H1 (cell line): ENCODE measurements at regions not wholly inside any gene's neighbourhood (a gene's known extent, or its start where the extent isn't known, plus 50 kb on each side); places are given as distances from the start of the nearest gene placed in this dataset.
A peak's percentile ranks its signal among the peaks of the same experiment; 100 is the strongest.

Experiments used
- CTCF ChIA-PET: fragments of 300-600 bp; sonication (Branson Sonifier 250); formaldehyde crosslinking; loops from one replicate; lab custom pipeline; 2021; ENCODE audit not compliant: partially characterized antibody; lab: Charles Lee
- POLR2A ChIA-PET: fragments of 300-600 bp; sonication (Branson Sonifier 250); formaldehyde crosslinking; loops from one replicate; lab custom pipeline; 2021; ENCODE audit warnings: inconsistent platforms; ENCODE audit not compliant: partially characterized antibody; lab: Charles Lee
- DNase-seq, 2 experiments: peaks; one replicate each; pipeline versions ENCODE4 v3.0.0 to v3.0.0-alpha.2; 2010 to 2022; ENCODE audit warnings: low spot score in 2 of 2, low read depth in 1 of 2, mixed read lengths in 1 of 2
- FAIRE-seq: peaks from 2 replicates; lab custom pipeline; 2011; peaks lifted over from hg19 to GRCh38; lab: Jason Lieb, UNC
- H2AFZ ChIP-seq: 2 replicates; pipeline ENCODE4 v1.8.1; 2012; ENCODE audit warnings: low read length, inconsistent platforms
- H2AK5ac ChIP-seq: 2 replicates; pipeline ENCODE4 v1.6.1; 2013; ENCODE audit warnings: low read depth, low read length
- H2BK120ac ChIP-seq: replicated peaks from 2 replicates; pipeline ENCODE3; 2013; ENCODE audit warnings: low read depth, low read length, inconsistent platforms
- H2BK12ac ChIP-seq: 2 replicates; pipeline ENCODE4 v1.6.1; 2013; ENCODE audit warnings: low read depth, low read length
- H2BK15ac ChIP-seq: 2 replicates; pipeline ENCODE4 v1.6.1; 2013; ENCODE audit warnings: low read length
- H2BK20ac ChIP-seq: 2 replicates; pipeline ENCODE4 v1.6.1; 2013; ENCODE audit warnings: low read length
- H2BK5ac ChIP-seq: 2 replicates; pipeline ENCODE4 v1.6.1; 2013; ENCODE audit warnings: low read depth, low read length
- H3K14ac ChIP-seq: 2 replicates; pipeline ENCODE4 v1.6.1; 2013; ENCODE audit warnings: inconsistent platforms; ENCODE audit not compliant: insufficient read length
- H3K18ac ChIP-seq: 2 replicates; pipeline ENCODE4 v1.6.1; 2013; ENCODE audit warnings: low read length; ENCODE audit errors: extremely low read depth
- H3K23ac ChIP-seq: 2 replicates; pipeline ENCODE4 v1.6.1; 2013; ENCODE audit warnings: inconsistent platforms; ENCODE audit not compliant: insufficient read length
- H3K23me2 ChIP-seq: 2 replicates; pipeline ENCODE4 v1.6.1; 2013; ENCODE audit warnings: low read depth, low read length
- H3K27ac ChIP-seq: 2 replicates; pipeline ENCODE4 v1.6.1; 2011; ENCODE audit warnings: low read depth, low read length, inconsistent platforms
- H3K27me3 ChIP-seq, 4 experiments: replicated peaks in 1 of 4; 1 replicate in 1 of 4; 2 replicates in 3 of 4; pipeline versions ENCODE4 v1.6.1 to v1.8.1; 2011 to 2013; ENCODE audit warnings: low read length in 3 of 4, mild to moderate bottlenecking in 3 of 4, inconsistent platforms in 2 of 4, mixed read lengths in 2 of 4, moderate library complexity in 1 of 4; ENCODE audit not compliant: control insufficient read depth in 3 of 4, insufficient read depth in 3 of 4; ENCODE audit errors: extremely low read depth in 1 of 4
- H3K36me3 ChIP-seq, 4 experiments: 2 replicates each; pipeline versions ENCODE4 v1.6.1 to v1.8.1; 2011 to 2013; ENCODE audit warnings: mild to moderate bottlenecking in 4 of 4, low read length in 3 of 4, moderate library complexity in 2 of 4, control low read depth in 1 of 4, inconsistent platforms in 1 of 4; ENCODE audit not compliant: insufficient read depth in 4 of 4, control insufficient read depth in 2 of 4
- H3K4ac ChIP-seq: replicated peaks from 2 replicates; pipeline ENCODE3; 2013; ENCODE audit warnings: low read length, low read depth, mixed read lengths, inconsistent platforms; ENCODE audit not compliant: insufficient read length
- H3K4me1 ChIP-seq, 4 experiments: replicated peaks in 1 of 4; 1 replicate in 1 of 4; 2 replicates in 3 of 4; pipeline versions ENCODE4 v1.6.1 to v1.8.1; 2011 to 2013; ENCODE audit warnings: low read length in 3 of 4, inconsistent platforms in 2 of 4, mixed read lengths in 1 of 4; ENCODE audit not compliant: insufficient read depth in 4 of 4, control insufficient read depth in 3 of 4
- H3K4me2 ChIP-seq, 2 experiments: 2 replicates each; pipeline versions ENCODE4 v1.6.1 to v1.8.1; 2011 to 2013; ENCODE audit warnings: low read depth in 2 of 2, low read length in 2 of 2, control low read depth in 1 of 2, inconsistent platforms in 1 of 2, mild to moderate bottlenecking in 1 of 2; ENCODE audit not compliant: insufficient read depth in 1 of 2
- H3K4me3 ChIP-seq, 4 experiments: fragments of 200-600, 300-600 bp in 1 of 4; sonication (generic), shearing (Covaris generic), sonication (Bioruptor Twin) in 1 of 4; 2 replicates each; pipeline versions ENCODE4 v1.5.1 to v1.8.1; 2011 to 2016; ENCODE audit warnings: low read length in 4 of 4, low read depth in 3 of 4, control low read depth in 2 of 4, inconsistent platforms in 2 of 4, mild to moderate bottlenecking in 2 of 4, mixed read lengths in 1 of 4, moderate library complexity in 1 of 4; ENCODE audit not compliant: insufficient read depth in 2 of 4; ENCODE audit errors: extremely low read depth in 1 of 4
- H3K56ac ChIP-seq: replicated peaks from 2 replicates; pipeline ENCODE3; 2013; ENCODE audit warnings: low read depth, mild to moderate bottlenecking, mixed read lengths, low read length, inconsistent platforms; ENCODE audit not compliant: insufficient read length
- H3K79me1 ChIP-seq: 2 replicates; pipeline ENCODE4 v1.6.1; 2013; ENCODE audit warnings: low read depth, low read length, control low read depth
- H3K79me2 ChIP-seq, 2 experiments: 2 replicates each; pipeline versions ENCODE4 v1.6.1 to v1.8.1; 2012 to 2013; ENCODE audit warnings: low read length in 2 of 2, mild to moderate bottlenecking in 2 of 2, inconsistent platforms in 1 of 2; ENCODE audit not compliant: insufficient read depth in 2 of 2, control insufficient read depth in 1 of 2
- H3K9ac ChIP-seq, 4 experiments: replicated peaks in 1 of 4; 1 replicate in 1 of 4; 2 replicates in 3 of 4; pipeline versions ENCODE4 v1.6.1 to v1.8.1; 2011 to 2013; ENCODE audit warnings: low read depth in 3 of 4, low read length in 3 of 4, control low read depth in 2 of 4, mild to moderate bottlenecking in 2 of 4, moderate library complexity in 2 of 4, inconsistent platforms in 1 of 4; ENCODE audit errors: extremely low read depth in 1 of 4
- H3K9me3 ChIP-seq, 2 experiments: 2 replicates each; pipeline versions ENCODE4 v1.6.1 to v1.8.1; 2012 to 2013; ENCODE audit warnings: mild to moderate bottlenecking in 2 of 2, moderate library complexity in 2 of 2, control low read depth in 1 of 2, inconsistent platforms in 1 of 2, low read depth in 1 of 2, low read length in 1 of 2, mixed read lengths in 1 of 2; ENCODE audit not compliant: insufficient read depth in 2 of 2
- H4K20me1 ChIP-seq, 2 experiments: replicated peaks in 1 of 2; 2 replicates each; pipeline versions ENCODE3 to v1.8.1; 2011 to 2013; ENCODE audit warnings: inconsistent platforms in 2 of 2, low read length in 2 of 2, mild to moderate bottlenecking in 1 of 2; ENCODE audit not compliant: insufficient read depth in 2 of 2, control insufficient read depth in 1 of 2
- H4K5ac ChIP-seq: 2 replicates; pipeline ENCODE4 v1.6.1; 2013; ENCODE audit warnings: low read length, low read depth, mixed read lengths, inconsistent platforms; ENCODE audit not compliant: insufficient read length
- H4K8ac ChIP-seq: 2 replicates; pipeline ENCODE4 v1.8.0; 2013; ENCODE audit warnings: mild to moderate bottlenecking, moderate library complexity, low read length, inconsistent platforms; ENCODE audit not compliant: insufficient read depth; ENCODE audit errors: extremely low read depth
- H4K91ac ChIP-seq: replicated peaks from 2 replicates; pipeline ENCODE3; 2013; ENCODE audit warnings: low read length, mixed read lengths, inconsistent platforms; ENCODE audit not compliant: insufficient read length
- CBX5 ChIP-seq: fragments of 300-800, 300-1000 bp; sonication (generic); IDR thresholded peaks from 2 replicates; pipeline ENCODE4 v1.7.1; 2016; ENCODE audit warnings: antibody characterized with exemption, low read length, low read depth
- HDAC6 ChIP-seq: IDR thresholded peaks from one replicate; pipeline ENCODE4 v1.7.1; 2012; ENCODE audit warnings: low read depth, mild to moderate bottlenecking, inconsistent platforms, low read length, moderate library complexity
- JUN ChIP-seq: IDR thresholded peaks from 2 replicates; pipeline ENCODE4 v1.6.1; 2011; ENCODE audit warnings: low read depth, mild to moderate bottlenecking, improper control_type of control experiment, low read length
- KDM5A ChIP-seq: fragments of 200-600 bp; IDR thresholded peaks from 2 replicates; pipeline ENCODE4 v1.7.1; 2012; ENCODE audit warnings: mild to moderate bottlenecking, low read length, inconsistent platforms, mixed read lengths
- NRF1 ChIP-seq: IDR thresholded peaks from 2 replicates; pipeline ENCODE4 v1.6.1; 2011; ENCODE audit warnings: mild to moderate bottlenecking, low read depth, low read length, improper control_type of control experiment
- PHF8 ChIP-seq: fragments of 200-600 bp; sonication (generic); conservative IDR thresholded peaks from 2 replicates; pipeline ENCODE4 v1.7.1; 2012; ENCODE audit warnings: low read depth, mild to moderate bottlenecking, inconsistent platforms, low read length, moderate library complexity
- POU5F1 ChIP-seq: IDR thresholded peaks from 2 replicates; pipeline ENCODE4 v1.6.1; 2011; ENCODE audit warnings: low read depth, mild to moderate bottlenecking, low read length, moderate library complexity
- RNF2 ChIP-seq: fragments of 200-900, 300-1000 bp; sonication (generic); IDR thresholded peaks from 2 replicates; pipeline ENCODE4 v1.7.1; 2016; ENCODE audit warnings: borderline replicate concordance, low read depth, mild to moderate bottlenecking, antibody characterized with exemption, low read length; ENCODE audit not compliant: poor library complexity, severe bottlenecking; ENCODE audit errors: missing control alignments
- SIRT6 ChIP-seq: IDR thresholded peaks from one replicate; pipeline ENCODE4 v1.7.1; 2012; ENCODE audit warnings: low read length, inconsistent platforms
- SRF ChIP-seq: IDR thresholded peaks from 2 replicates; pipeline ENCODE4 v1.6.1; 2011; ENCODE audit warnings: mild to moderate bottlenecking, low read depth, low read length, moderate library complexity
- TBP ChIP-seq: IDR thresholded peaks from 2 replicates; pipeline ENCODE4 v1.6.1; 2011; ENCODE audit warnings: low read depth, low read length, improper control_type of control experiment
- YY1 ChIP-seq: IDR thresholded peaks from 2 replicates; pipeline ENCODE4 v1.6.1; 2011; ENCODE audit warnings: low read depth, mild to moderate bottlenecking, low read length
- WGBS, 2 experiments: shearing (Covaris generic) in 1 of 2; methylation state at CpG; one replicate each; pipeline versions ENCODE4 v1.1.6 to v1.1.7; 2013 to 2015; ENCODE audit warnings: low lambda C conversion rate in 2 of 2, mixed read lengths in 2 of 2, inconsistent platforms in 1 of 2, low coverage in 1 of 2, missing lambda C conversion rate in 1 of 2; ENCODE audit not compliant: insufficient replicate concordance in 2 of 2, insufficient coverage in 1 of 2, insufficient read length in 1 of 2; ENCODE audit errors: extremely low coverage in 1 of 2, missing lambda C conversion rate in 1 of 2; 5-methylcytosine and 5-hydroxymethylcytosine counted together
- TF ChIP-seq, protein P1 (sequence below): IDR thresholded peaks from 2 replicates; pipeline ENCODE4 v1.6.1; 2012; ENCODE audit warnings: low read length, inconsistent platforms

DNA sequence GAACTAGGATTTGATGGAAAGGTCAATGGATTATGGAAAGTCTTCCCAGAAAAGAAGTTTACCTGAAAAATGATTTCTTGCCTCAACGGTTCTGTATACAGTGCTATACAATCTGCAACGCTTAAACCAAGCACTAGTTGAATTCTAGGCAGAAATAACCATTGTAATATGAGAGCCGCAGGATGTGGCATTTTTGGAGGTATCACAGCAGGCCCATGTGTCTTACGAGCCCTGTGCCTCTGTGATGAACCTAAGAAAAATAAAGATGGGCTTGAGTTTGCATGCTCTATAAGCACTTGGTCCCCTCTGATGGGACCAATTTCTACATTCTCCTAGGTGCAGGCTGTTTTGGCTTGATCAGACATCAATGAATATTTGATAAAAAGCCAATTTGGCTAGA, 78.7 kb upstream of the RFC3 start:
- H3K23ac ChIP-seq, result no peak overlapping the region
- H3K18ac ChIP-seq, result no peak overlapping the region
- no peak overlapping the region for H2BK15ac ChIP-seq
- 92% methylated on average over 4 of the region's 4 CpGs; no CpG with 5 or more reads in 1 of the 2 experiments for WGBS, 2 experiments
- no peaks in the 10 kb centered on the region for H3K79me2 ChIP-seq
- H2BK5ac ChIP-seq, result no peak overlapping the region
- H3K36me3 ChIP-seq, result no peaks in the 10 kb centered on the region
- TF ChIP-seq PHF8 (no peak), TBP (no peak), HDAC6 (no peak), POU5F1 (no peak), SIRT6 (no peak), JUN (no peak), NRF1 (no peak), KDM5A (no peak), YY1 (no peak), CBX5 (no peak), RNF2 (no peak), SRF (no peak)
- TF ChIP-seq, protein P1, sequence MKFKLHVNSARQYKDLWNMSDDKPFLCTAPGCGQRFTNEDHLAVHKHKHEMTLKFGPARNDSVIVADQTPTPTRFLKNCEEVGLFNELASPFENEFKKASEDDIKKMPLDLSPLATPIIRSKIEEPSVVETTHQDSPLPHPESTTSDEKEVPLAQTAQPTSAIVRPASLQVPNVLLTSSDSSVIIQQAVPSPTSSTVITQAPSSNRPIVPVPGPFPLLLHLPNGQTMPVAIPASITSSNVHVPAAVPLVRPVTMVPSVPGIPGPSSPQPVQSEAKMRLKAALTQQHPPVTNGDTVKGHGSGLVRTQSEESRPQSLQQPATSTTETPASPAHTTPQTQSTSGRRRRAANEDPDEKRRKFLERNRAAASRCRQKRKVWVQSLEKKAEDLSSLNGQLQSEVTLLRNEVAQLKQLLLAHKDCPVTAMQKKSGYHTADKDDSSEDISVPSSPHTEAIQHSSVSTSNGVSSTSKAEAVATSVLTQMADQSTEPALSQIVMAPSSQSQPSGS, result no peak
- H3K4me3 ChIP-seq, result no peak overlapping the region
- no peaks in the 10 kb centered on the region for H3K9me3 ChIP-seq
- no peak overlapping the region for H2BK20ac ChIP-seq
- CTCF ChIA-PET, result interaction anchor here (1.2 kb wide), 1 partner anchor 529 kb away, joined by 4 read pairs; no protein-coding TSS in a partner anchor
- no peak overlapping the region for H3K4me2 ChIP-seq
- POLR2A ChIA-PET, result no interaction called here
- no peaks in the 10 kb centered on the region for H3K79me1 ChIP-seq
- H2BK120ac ChIP-seq, result no peak overlapping the region
- H4K91ac ChIP-seq, result no peak overlapping the region
- H3K14ac ChIP-seq, result no peak overlapping the region
- H3K4me1 ChIP-seq, result no peaks in the 10 kb centered on the region
- no peak overlapping the region for H2BK12ac ChIP-seq
- FAIRE-seq (no peak), DNase-seq (no peak)
- H3K27ac ChIP-seq, result no peak overlapping the region
- H2AFZ ChIP-seq, result peak overlapping the region; percentile 9; the same call in 1 of the 2 replicates
- H3K23me2 ChIP-seq, result no peaks in the 10 kb centered on the region
- no peak overlapping the region for H3K9ac ChIP-seq
- no peak overlapping the region for H4K5ac ChIP-seq
- no peak overlapping the region for H4K8ac ChIP-seq
- no peaks in the 10 kb centered on the region for H3K27me3 ChIP-seq
- no peak overlapping the region for H3K4ac ChIP-seq
- H3K56ac ChIP-seq, result no peak overlapping the region
- no peak overlapping the region for H2AK5ac ChIP-seq
- H4K20me1 ChIP-seq, result no peaks in the 10 kb centered on the region
